EL (cell line): ENCODE measurements at regions not wholly inside any gene's neighbourhood (a gene's known extent, or its start where the extent isn't known, plus 50 kb on each side); places are given as distances from the start of the nearest gene placed in this dataset.

Source experiments
- DNase-seq: peaks from one replicate; pipeline ENCODE4 v3.0.0-alpha.2; 2016

DNA sequence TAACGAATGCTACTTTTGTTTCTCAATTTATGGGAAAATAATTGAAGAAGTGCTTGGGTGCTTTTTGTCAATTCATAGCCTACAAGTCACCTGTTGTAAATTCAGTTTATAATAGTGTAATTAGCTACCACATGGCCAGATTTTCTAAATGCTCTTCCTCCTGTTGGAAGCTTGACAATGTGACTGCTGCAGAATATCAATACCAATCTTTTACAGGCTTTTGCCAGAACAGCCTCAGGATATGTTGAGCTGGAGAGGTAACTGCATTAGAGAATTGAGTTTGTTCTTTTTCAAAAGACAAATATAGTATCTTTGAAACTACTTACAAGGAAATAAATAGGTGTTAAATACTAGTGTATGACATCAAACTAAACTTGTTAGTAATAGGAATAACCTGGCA is 277.8 kb downstream of the POU4F1 start:
- no peak for DNase-seq

DNA sequence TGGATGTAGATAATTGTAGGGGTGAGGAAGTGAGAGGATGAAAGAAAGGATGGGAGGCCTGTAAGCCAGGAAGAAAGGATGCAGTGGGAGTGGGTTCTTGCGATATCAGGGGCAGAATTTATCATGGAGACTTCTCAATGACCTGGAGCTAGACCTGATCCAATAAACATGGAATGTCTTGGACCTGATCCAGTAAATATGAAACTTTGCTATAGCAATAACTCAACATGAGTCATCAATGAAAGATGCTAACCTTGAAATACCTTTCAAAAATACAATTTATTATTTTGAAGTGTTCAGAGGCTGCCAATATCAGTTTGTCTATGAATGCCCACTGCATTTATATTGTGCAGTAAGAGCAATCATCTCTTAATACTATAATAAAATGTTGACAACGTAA is 279.5 kb downstream of the POU4F1 start:
- DNase-seq: peak; percentile 7

DNA sequence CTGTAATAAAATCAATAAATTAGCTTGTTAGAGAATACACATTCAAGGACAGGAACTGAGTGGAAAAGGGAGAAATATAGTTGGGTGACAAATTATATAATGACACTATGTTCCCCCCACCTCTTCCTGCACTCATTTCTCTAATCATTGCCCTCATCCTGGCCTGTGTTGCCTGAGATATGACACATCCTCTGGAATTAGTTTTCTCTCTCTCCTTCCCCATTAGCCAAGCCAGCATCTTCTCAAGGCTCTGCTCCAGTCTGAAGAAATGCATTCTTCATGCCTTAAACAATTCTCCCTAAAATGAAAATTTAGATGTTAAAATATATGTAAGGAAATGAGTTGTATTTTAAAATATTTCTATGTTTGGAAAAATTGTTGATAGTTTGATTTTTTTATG is 280.3 kb downstream of the POU4F1 start:
- DNase-seq: no peak

DNA sequence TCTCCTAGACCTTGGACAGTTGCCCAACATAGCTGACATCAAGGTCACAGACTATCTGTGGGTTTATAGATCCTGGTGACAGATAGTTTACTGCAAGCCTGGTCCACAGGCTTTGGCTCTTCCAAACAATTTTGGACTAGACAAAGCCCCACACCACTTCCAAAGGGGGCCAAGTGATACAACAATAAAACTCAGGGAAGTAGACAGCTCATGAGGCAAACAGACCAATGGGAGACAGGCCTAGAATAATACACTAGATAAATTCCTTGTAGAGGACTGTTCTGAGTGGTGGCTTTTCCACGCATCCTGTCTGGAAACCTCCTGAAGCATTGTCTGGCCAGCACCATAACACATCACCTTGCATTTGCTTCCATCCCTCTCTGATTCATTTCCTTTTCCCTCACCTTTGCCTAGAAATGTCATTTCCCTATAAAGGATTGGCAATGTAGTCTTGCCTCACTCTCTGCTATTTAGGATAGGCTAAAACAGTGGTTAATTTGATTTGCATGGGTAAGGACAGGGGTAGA is 284.2 kb downstream of the POU4F1 start:
- no peak for DNase-seq

DNA sequence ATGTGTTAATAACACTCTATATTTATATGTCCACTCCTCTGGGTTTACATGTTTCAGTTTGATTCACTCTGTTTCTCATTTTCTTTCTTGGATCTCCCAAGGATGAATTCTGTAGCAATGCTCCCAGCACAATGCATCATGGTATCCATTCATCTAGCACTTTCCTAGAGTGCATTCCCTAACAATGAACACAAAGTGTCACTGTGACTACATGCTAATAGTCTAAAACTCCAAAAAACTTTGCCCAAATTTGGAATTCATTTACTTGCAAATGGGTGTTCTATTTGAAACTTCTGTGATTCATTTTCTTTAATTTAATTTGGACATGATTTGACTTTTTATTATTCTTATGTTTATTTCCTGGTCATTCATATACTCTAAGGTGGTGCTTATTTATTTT is 286.3 kb downstream of the POU4F1 start:
- no peak for DNase-seq

DNA sequence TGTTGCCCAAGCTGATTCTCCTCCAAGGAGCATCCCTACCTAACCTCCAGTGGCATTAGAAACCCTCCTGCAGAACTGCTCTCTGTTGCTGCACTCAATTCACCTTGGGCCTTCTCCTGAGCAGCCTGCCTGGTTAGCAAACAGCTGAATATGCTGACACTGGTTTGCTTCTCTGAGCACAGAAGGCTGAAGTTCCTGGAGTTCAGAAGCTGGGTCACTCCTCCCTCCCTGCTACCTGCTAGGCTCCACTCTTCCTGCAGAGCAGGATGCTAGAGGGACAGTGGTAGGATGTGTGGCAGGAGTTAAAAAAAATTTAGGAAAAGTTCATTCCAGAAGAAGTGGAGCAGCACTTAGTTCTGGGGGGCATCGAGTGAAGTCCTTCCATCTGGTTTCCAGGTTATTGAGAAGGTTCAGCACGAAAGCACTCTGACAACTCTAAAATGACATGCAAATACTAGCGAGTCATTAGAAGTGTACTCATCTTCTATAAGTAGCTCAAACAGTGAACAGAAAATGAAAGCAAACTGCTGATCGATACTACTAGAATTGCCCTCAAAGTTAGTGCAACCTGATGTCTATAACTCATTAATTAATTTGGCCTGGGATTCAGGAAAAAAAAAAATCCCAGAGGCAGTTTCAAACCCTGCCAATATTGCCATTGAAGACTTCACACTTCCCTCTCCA is 293.7 kb downstream of the POU4F1 start:
- no peak for DNase-seq

DNA sequence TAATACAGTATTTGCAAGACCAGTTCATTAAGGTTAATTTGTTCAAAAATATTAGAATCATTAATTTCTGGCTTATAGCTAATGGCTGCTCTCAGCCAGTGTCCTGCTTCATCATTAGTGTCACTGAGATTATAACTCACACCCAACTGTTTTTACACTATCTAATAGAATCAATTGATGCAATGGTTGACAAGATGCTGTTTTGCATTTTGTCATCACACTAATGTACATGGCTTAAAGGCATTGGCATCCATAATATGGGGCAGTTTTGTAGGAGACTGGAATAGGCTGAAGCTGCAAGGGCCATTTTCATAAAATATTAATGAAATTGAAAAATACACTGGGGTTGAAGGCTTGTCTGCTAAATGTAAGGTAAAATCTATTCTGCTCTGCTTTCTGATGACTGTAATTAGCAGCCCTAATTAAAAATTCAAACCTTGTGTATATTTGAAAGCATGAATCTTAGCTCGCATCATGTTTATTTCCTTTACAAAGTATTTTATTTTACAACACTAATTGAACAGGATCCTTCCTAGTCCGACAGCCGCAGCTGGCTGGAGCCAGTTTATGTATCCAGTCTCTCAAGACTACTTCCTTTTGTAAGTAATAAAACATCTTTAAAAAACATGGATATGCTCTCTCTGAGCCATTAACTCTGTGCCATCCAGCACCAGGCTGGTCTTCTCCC is 296.7 kb downstream of the POU4F1 start:
- no peak for DNase-seq

DNA sequence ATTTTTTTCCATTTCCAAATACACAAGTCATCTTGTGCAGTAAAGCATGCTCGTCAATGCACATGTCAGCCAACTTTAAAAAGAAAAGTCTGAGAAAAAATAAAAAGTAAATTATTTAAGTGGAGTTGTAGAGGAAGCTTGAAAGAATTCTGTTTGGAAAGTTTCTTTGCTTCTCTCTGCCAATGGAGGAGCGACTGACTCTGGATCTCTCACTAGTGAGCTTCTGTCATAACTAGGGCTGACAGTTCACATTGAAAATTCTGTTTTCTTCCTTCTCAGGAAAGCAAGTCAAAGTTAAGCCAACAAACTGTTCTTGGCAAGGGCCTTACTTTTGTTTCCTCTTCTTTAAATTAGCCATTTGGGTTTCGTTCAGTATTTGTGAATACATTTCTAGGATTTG is 298.2 kb downstream of the POU4F1 start:
- DNase-seq: no peak

DNA sequence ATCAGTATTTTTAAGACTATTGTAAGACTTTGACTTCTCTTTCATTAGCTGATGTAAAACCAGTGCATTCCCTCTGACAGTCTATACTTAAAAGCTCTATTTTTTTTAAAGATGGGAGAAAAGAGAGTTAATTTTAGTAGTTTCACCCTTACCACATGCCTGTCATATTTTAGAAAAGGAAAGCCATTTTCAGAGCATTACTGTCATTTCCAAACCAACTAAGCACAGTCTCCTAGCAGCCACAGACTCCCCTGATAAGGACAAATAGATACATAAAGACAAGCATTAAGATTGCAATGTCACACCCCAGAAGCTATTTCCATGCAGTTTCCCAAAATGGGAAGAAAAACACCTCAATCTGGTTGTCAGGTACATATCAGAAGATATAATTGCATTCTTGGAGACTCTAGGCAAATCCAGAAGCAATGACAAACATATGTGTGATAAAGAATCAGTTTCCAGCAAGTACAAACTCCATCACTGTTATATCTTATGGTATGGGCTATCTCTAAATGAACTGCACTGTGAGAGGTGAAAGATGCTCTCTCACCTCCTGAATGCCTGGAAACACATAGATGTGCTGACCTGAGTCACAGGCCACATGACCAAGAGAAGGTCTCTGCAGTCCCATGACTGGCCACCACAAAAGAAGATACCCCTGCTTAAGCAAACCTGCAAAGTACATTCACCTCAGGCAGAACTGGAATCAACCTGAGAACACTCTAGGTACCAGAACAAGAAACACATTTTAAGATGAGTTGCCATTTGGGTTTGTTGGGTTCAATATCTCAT is 303.3 kb downstream of the POU4F1 start:
- no peak for DNase-seq

DNA sequence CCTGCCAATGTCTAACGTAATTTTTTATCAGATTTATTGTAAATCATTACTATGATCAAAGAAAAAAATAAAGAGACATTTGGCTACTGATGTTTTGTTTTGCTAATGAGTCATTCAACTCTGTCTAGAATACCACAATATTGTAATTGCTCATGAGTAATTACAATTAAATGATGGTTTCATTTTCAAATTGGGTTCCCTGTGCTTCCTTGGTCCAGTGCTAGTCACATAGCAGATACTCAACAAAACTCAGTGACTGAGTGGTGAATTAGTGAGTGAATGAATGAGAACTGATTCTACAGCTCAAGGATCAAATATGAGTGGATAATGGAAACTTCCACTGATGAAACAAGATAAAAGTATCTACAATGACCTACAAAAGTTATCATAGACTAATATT is 304.7 kb downstream of the POU4F1 start:
- DNase-seq: peak; percentile 4

DNA sequence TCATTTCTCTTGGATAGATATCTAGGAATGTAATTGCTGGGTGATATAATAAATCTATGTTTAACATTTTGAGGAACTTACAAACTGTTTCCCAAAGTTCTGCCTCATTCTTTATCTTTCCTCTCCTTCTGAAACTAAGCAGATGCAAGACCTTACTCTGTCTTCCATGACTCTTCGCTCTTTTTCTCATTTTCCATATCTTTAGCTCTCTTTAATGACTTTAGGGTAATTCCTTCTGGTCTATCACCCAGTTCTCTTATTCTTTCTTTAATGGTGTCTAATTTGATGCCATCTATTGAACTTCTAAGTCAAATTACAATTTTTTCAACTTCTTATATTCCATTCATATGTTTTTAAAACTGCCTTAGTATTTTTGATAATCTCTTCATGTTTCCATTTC is 316.6 kb downstream of the POU4F1 start:
- no peak for DNase-seq

DNA sequence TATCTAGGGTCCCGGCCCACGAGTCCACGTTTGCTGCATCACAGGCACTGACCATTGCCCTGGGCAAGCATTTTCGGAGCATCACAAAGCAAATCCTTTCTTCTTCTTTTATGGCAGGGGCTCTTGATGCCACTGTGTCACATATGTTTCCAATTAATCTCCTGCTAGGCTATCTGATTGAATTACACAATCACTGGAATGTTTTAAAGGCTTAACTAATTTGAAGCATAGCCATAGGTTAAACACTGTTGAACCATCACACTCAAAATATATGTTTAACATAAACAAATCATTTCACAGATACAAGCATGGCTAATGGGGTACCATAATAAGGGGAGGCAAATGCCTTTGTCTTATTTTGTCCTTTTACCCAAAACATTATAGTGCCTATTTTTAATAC is 338.3 kb downstream of the POU4F1 start:
- DNase-seq: no peak

DNA sequence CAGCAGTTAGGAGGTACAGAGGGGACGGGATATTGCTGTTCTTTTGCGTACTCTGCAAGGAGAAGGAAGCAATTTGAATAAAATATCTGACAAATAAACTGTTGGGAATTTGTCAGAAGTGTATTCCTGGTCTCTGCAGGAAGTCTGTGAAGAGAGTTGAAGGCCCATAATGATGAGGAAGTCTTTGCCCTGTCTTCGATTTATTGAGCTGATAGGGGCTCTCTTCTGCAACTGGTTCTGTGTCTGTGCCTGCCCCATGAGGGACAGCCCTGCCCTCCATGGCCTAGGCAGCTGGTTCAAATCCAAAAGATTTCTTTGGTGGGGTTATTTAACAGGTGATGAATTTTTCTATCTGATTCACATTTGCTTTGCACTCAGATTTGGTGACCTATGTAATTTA is 339.7 kb upstream of the EDNRB start:
- no peak for DNase-seq

DNA sequence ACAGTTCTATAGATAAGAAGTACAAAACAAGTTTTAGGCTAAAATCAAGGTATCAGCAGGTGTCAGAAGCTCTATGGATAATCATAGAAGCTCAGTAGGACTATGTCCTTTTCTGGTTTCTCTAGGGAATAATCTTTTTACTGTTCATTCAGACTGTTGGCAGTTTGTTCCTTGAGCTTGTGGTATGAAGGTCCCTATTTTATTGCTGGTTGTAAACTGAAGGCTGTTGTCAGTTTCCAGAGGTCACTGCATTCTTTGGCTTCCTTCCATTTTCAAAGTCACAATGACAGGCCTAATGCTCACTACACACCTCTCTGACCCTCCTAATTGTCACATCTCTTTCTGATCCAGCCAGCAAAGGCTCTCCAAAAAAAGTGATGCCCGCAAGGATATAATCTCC is 337.9 kb upstream of the EDNRB start:
- DNase-seq: no peak

DNA sequence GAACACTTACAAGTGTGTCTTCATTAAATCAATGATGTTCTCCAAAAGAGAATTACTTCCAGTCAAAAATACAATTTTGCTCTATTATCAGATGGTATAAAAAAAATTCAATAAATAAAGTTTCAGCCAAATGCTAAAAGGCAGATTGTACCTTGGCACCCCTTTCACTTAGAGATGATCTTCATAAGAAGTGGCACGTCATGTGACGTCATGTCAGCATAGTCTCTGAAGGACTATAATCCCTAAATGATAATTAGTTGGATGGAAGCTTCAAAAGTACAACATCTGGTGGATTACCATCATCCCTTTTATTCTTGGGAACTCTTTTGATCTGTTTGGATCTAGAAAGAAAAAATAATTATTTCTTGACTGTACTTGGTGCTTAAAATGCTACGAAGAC is 335.5 kb upstream of the EDNRB start:
- no peak for DNase-seq

DNA sequence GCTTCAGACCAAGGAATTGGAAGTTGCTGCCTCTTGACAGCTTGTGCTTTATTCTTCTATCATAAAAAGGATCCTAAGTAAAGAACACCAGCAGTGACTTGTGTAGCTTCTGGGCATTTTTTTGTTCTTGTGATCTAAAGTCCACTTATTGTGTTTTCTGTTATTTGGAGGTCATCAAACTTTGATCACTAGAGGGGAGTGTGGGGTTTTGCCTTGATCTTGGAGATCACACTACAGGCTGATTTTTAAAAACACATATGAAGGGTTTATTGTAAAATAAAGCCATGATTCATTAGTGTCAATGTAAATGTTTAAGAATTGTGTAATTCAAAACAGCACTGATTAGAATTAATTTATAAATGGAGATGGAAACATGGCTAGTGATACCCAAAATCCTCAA is 328.7 kb upstream of the EDNRB start:
- no peak for DNase-seq

DNA sequence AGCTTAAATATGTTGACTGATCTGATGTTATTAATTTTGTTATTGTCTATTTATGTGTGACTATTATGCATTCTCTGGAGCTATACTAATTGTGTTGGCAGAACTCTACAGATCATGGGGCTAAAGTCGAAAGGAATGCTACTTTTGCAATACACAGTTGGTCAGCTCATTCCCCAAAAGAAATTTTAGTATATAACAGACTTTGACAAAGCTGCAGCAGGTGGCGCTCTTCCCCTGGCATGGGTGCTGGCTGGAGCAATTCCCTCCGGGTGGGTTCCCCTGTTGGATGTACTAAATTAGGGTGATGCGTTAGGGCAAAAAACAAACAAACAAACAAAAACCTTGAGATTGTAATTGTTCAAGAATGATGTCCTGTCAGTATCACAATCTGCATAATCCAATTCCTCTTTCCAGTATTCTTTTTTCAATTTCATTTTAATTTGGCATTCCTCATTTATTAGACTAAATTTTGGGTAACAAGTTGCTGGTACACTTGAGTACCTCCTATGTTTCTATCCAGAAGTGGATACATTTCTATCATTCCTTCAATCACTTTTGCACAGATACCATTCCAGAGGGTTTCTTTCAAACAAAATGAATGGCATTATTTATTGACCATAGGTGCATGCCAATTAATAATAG is 322.8 kb upstream of the EDNRB start:
- DNase-seq: peak; percentile 30

DNA sequence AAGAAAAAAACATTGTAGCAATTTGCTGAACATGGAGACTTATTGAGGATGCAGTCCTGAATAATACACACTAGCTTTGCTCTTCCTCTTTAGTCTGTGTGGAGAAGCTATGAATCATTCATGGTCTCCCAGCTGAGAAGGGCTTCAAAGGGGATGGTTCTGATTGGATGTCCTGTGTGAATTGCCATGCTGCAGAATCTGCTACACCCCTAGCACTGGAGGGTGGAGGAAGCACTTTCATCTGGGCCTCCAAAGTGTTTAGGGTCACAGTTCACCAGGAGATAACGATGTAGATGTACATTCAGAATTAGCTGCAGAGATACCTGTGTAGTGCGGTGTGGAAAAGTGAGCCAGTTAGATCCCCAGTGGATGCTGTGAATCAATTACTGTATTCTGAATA is 321.1 kb upstream of the EDNRB start:
- DNase-seq: no peak

DNA sequence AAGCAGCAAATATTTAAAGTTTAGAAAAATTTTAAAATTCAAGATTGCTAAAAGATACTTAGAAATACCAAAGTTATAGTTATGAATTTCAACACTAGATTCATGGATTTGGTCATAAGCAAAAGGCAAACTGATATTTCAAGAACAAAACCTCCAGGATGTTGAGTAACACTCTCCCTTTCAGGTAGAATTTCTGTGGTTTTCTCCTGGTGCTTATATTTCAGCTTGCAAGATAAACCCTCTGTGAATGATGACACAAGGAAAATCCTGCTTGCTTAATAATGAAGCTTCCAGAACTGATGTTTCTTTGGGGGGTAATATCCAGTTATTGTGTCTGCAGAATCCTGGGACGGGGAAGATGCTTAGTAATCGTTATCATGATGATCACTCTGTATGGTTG is 320.3 kb upstream of the EDNRB start:
- no peak for DNase-seq

DNA sequence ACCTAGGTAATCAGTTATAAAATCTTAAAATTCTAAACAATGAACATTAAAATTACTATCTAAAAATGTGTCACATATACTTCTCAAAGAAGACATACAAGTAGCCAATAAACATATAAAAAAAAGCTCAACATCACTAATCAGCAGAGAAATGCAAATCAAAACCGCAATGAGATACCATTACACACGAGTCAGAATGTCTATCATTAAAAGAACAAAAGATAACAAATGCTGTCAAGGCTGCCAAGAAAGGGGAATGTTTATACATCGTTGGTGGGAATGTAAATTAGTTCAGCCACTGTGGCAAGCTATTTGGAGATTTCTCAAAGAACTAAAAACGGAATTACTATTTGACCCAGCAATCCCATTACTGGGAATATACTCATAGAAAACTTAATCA is 310.3 kb upstream of the EDNRB start:
- DNase-seq: peak; percentile 26

DNA sequence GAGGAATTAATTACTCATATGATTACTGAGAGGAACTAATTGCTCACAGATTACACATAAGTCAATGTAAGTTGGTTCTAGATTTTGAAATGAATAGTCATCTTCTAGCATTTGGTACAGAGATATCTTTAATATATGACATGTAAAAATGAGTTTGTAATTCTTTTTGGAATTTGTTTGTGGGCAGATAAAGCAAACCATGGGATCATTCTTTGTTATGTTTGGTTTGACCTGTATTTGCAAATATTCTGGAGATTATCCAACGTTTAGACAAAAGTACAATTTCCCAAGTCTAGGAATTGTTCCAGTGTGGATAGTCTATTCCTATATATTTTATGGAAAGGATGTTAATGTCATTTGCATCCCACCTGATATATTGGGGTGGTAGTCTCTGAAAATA is 309.6 kb upstream of the EDNRB start:
- DNase-seq: no peak

DNA sequence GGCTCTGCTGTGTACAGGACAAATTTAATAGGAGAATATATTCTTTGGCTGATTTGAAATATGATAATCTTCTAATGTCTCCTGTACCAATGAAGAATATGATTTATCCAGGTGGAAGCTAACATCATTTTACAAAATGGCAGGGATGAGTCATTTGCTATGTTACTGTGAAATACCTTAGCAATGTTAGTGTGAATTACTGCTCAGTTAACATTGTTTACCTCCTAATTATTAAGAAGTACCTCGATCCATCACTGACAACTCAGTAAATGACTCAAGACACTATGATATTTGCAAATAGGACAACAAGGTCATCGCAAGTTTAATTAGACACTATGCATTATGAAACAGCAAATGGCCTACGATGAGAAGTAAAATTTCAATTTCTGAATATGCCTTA is 309.1 kb upstream of the EDNRB start:
- no peak for DNase-seq

DNA sequence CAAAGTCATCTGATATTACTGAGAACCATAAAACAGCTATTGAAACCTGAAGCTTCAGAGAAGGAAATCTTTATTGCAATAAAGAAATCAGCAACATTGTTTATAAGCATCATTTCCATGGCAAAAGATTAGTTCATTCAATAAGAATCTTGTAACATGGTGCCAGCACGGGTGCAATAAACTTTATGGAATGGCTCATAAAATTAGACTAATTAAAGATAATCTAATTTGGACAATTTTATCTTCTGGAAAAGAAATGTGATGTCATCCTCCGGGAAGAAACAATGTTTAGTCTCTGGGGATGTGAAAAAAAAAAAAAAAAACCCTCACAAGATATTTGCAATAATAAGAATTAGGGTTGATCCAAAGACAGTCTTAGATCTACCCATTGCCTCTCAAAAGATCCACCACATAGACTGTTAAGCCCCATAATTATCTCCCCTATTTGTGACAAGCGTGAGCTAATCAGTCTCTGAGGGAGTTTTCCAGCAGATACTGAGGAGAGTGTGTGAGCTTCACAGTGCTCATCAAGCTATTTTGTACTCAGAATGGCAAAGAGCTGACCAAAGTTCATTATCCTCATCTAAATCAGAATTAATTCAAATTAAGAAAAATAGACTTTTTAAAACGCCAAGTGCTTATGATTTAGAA is 297.0 kb upstream of the EDNRB start:
- DNase-seq: no peak
